Astrocyte of the cerebellum (primary cell): ENCODE measurements at regions not wholly inside any gene's neighbourhood (a gene's known extent, or its start where the extent isn't known, plus 50 kb on each side); places are given as distances from the start of the nearest gene placed in this dataset.

Experiments
- DNase-seq: peaks from one replicate; pipeline ENCODE4 v3.0.0-alpha.2; 2011; ENCODE audit warnings: low read depth
- H3K4me3 ChIP-seq: 2 replicates; pipeline ENCODE4 v1.5.1; 2011; ENCODE audit warnings: mild to moderate bottlenecking, low read depth, low read length, moderate library complexity
- CTCF ChIP-seq: IDR thresholded peaks from 2 replicates; pipeline ENCODE4 v1.5.1; 2012; ENCODE audit warnings: low read length, low read depth, moderate library complexity, mild to moderate bottlenecking; ENCODE audit errors: missing control alignments
- in situ Hi-C: cut with HindIII; loops from 2 replicates; pipeline ENCODE4 v1.10.0; 2017; ENCODE audit warnings: low sequenced_read_pairs

GRCh38 chr9:80926611-80927010 lies 762.7 kb downstream of the TLE1 start:
- TF ChIP-seq CTCF = no peak
- H3K4me3 ChIP-seq = no peak overlapping the region
- no peak for DNase-seq
- in situ Hi-C loops = no loop called here

- TF ChIP-seq CTCF = no peak
- H3K4me3 ChIP-seq = no peak overlapping the region
- DNase-seq = no peak
- in situ Hi-C loops = no loop called here
Measured at GRCh38 chr9:80922544-80922943, 766.8 kb downstream of the TLE1 start.

- no peak overlapping the region for H3K4me3 ChIP-seq
- no peak for DNase-seq
- TF ChIP-seq CTCF = no peak
- in situ Hi-C loops = no loop called here
Measured at GRCh38 chr9:80906728-80907127, 782.6 kb downstream of the TLE1 start.

- TF ChIP-seq CTCF = no peak
- no peak overlapping the region for H3K4me3 ChIP-seq
- in situ Hi-C loops = no loop called here
- peak; percentile 76 for DNase-seq
Measured at GRCh38 chr9:80899208-80899607, 790.1 kb downstream of the TLE1 start.

GRCh38 chr9:80893190-80893589 lies 796.2 kb downstream of the TLE1 start:
- no peak for DNase-seq
- H3K4me3 ChIP-seq = no peak overlapping the region
- no peak for TF ChIP-seq CTCF
- in situ Hi-C loops = no loop called here

- DNase-seq = no peak
- in situ Hi-C loops = no loop called here
- TF ChIP-seq CTCF = no peak
- no peak overlapping the region for H3K4me3 ChIP-seq
Measured at GRCh38 chr9:80892703-80893102, 796.6 kb downstream of the TLE1 start.

- no peak for TF ChIP-seq CTCF
- no peak overlapping the region for H3K4me3 ChIP-seq
- no peak for DNase-seq
- in situ Hi-C loops = no loop called here
Measured at GRCh38 chr9:80890124-80890523, 799.2 kb downstream of the TLE1 start.
